ENCODE measurements at regions not wholly inside any gene's neighbourhood (a gene's known extent, or its start where the extent isn't known, plus 50 kb on each side); places are given as distances from the start of the nearest gene placed in this dataset.

DNA sequence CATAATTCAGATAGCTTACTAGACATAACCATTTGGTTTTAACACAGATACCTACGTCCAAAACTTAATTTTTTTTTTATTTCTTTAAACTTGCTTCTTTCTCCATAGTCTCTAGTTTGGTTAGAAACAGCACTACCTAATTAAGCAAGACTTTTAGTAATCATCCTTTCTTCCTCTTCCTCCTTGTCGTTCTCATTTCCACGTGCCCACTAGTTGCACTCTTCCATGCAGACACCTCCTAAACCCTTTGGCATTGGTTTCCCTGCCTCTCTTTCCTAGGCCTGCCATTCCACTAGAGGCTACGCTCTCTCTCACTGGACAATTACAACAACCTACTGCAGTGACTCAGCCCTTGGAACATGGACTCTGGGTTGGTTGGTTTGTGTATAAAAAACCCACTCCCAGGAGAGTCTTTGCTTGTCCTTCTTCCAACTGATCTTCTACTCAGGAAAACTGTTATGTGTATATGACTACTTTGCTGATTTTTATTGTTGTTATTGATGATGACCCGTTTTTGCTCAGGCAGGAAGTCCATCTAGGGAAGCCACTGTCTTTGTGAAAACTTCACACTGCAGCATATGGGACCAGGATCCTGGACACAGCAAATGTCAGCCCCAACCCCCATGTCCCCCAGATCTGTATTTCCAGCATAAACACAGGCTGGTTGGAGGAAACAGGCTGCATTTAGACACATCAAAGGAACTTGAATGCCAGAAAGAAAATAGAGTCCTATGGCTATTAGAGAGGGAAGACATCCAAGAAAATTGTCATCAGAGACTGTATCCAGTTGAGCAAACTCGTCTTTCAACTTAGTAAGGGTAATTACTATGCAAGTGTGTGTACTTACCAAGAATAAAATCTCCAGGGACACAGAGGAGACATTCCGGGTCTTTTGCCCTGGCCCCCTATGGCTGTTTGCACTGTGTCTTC is 503.2 kb downstream of the GADD45G start:
- TF ChIP-seq, protein P1, sequence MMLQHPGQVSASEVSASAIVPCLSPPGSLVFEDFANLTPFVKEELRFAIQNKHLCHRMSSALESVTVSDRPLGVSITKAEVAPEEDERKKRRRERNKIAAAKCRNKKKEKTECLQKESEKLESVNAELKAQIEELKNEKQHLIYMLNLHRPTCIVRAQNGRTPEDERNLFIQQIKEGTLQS (IDR thresholded peaks at IDR 0.05; ENCODE audit: insufficient read depth, low read depth, low read length): no peak
- TF ChIP-seq, protein P2, sequence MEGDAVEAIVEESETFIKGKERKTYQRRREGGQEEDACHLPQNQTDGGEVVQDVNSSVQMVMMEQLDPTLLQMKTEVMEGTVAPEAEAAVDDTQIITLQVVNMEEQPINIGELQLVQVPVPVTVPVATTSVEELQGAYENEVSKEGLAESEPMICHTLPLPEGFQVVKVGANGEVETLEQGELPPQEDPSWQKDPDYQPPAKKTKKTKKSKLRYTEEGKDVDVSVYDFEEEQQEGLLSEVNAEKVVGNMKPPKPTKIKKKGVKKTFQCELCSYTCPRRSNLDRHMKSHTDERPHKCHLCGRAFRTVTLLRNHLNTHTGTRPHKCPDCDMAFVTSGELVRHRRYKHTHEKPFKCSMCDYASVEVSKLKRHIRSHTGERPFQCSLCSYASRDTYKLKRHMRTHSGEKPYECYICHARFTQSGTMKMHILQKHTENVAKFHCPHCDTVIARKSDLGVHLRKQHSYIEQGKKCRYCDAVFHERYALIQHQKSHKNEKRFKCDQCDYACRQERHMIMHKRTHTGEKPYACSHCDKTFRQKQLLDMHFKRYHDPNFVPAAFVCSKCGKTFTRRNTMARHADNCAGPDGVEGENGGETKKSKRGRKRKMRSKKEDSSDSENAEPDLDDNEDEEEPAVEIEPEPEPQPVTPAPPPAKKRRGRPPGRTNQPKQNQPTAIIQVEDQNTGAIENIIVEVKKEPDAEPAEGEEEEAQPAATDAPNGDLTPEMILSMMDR (IDR thresholded peaks at IDR 0.05; ENCODE audit: control extremely low read depth in 1 of 3, insufficient read depth in 1 of 3, low read depth in 1 of 3, low read length in 3 of 3): no peak
- TF ChIP-seq EP300 (IDR thresholded peaks at IDR 0.05; ENCODE audit: borderline replicate concordance in 1 of 2, low read depth in 2 of 2, low read length in 2 of 2): no peak
- TF ChIP-seq, protein P3, sequence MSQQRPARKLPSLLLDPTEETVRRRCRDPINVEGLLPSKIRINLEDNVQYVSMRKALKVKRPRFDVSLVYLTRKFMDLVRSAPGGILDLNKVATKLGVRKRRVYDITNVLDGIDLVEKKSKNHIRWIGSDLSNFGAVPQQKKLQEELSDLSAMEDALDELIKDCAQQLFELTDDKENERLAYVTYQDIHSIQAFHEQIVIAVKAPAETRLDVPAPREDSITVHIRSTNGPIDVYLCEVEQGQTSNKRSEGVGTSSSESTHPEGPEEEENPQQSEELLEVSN (IDR thresholded peaks at IDR 0.05): no peak
- no peak for TF ChIP-seq JUN (IDR thresholded peaks at IDR 0.05; ENCODE audit: low read depth, low read length)
- TF ChIP-seq EZH2 (IDR thresholded peaks at IDR 0.05; ENCODE audit: low read depth, low read length, severe bottlenecking): no peak

Data from H1 (cell line).